CD14-positive monocyte (primary cell): ENCODE measurements at regions not wholly inside any gene's neighbourhood (a gene's known extent, or its start where the extent isn't known, plus 50 kb on each side); places are given as distances from the start of the nearest gene placed in this dataset.

Experiments used
- DNase-seq, 3 donors: peaks; one replicate each; pipeline ENCODE4 v3.0.0-alpha.2; 2011 to 2022
- H2AFZ ChIP-seq: 2 replicates; pipeline ENCODE4 v1.6.0; 2012; ENCODE audit warnings: mild to moderate bottlenecking, low read depth, low read length, inconsistent platforms; ENCODE audit not compliant: insufficient read depth, poor library complexity, severe bottlenecking
- H3K27ac ChIP-seq, 2 donors: 1 replicate in 1 of 2; 2 replicates in 1 of 2; pipeline ENCODE4 v1.5.1; 2012 to 2013; ENCODE audit warnings: low read length in 2 of 2, control low read depth in 1 of 2, inconsistent platforms in 1 of 2, low read depth in 1 of 2, mild to moderate bottlenecking in 1 of 2
- H3K27me3 ChIP-seq, 2 donors: one replicate each; pipeline versions ENCODE4 v1.6.0 to v1.6.1; 2011 to 2013; ENCODE audit warnings: low read length in 2 of 2; ENCODE audit not compliant: control insufficient read depth in 2 of 2, insufficient read depth in 2 of 2
- H3K36me3 ChIP-seq, 2 donors: replicated peaks in 1 of 2; 1 replicate in 1 of 2; 2 replicates in 1 of 2; pipeline versions ENCODE4 v1.5.1 to v1.6.1; 2012 to 2013; ENCODE audit warnings: low read length in 2 of 2, control low read depth in 1 of 2, inconsistent platforms in 1 of 2, mild to moderate bottlenecking in 1 of 2; ENCODE audit not compliant: insufficient read depth in 2 of 2, control insufficient read depth in 1 of 2
- H3K4me1 ChIP-seq, 2 donors: 1 replicate in 1 of 2; 2 replicates in 1 of 2; pipeline versions ENCODE4 v1.5.1 to v1.6.1; 2012 to 2013; ENCODE audit warnings: low read length in 2 of 2, control low read depth in 1 of 2, inconsistent platforms in 1 of 2, mild to moderate bottlenecking in 1 of 2, moderate library complexity in 1 of 2; ENCODE audit not compliant: insufficient read depth in 2 of 2, control insufficient read depth in 1 of 2
- H3K4me2 ChIP-seq: replicated peaks from 2 replicates; pipeline ENCODE3; 2012; ENCODE audit warnings: low read length, moderate library complexity, mild to moderate bottlenecking; ENCODE audit not compliant: poor library complexity, severe bottlenecking; ENCODE audit errors: extremely low read depth
- H3K4me3 ChIP-seq, 3 experiments: fragments of 200-600 bp in 1 of 3; sonication (generic) in 1 of 3; replicated peaks in 1 of 3; 1 replicate in 2 of 3; 2 replicates in 1 of 3; pipeline ENCODE4 v1.5.1; 2011 to 2013; ENCODE audit warnings: low read length in 3 of 3, mild to moderate bottlenecking in 3 of 3, control low read depth in 2 of 3, low read depth in 2 of 3, inconsistent platforms in 1 of 3, moderate library complexity in 1 of 3
- H3K79me2 ChIP-seq: 2 replicates; pipeline ENCODE4 v1.6.0; 2012; ENCODE audit warnings: mild to moderate bottlenecking, control low read depth, inconsistent platforms, low read length, moderate library complexity; ENCODE audit not compliant: insufficient read depth
- H3K9ac ChIP-seq: 2 replicates; pipeline ENCODE4 v1.6.0; 2017; ENCODE audit warnings: low read length, mild to moderate bottlenecking; ENCODE audit not compliant: insufficient read depth, poor library complexity, severe bottlenecking
- H3K9me3 ChIP-seq, 2 donors: replicated peaks in 1 of 2; 1 replicate in 1 of 2; 2 replicates in 1 of 2; pipeline versions ENCODE4 v1.5.1 to v1.6.1; 2012 to 2013; ENCODE audit warnings: low read length in 2 of 2, control low read depth in 1 of 2; ENCODE audit not compliant: control insufficient read depth in 1 of 2, insufficient read depth in 1 of 2
- H4K20me1 ChIP-seq: 2 replicates; pipeline ENCODE4 v1.6.0; 2012; ENCODE audit warnings: mild to moderate bottlenecking, low read length, control low read depth, moderate library complexity; ENCODE audit not compliant: insufficient read depth
- H3K27ac Mint-ChIP-seq, 7 donors: one replicate each; pipeline ENCODE4 v1.8.0; 2020; ENCODE audit warnings: mild to moderate bottlenecking in 7 of 7, mixed read lengths in 7 of 7, moderate library complexity in 6 of 7, inconsistent platforms in 2 of 7
- H3K27me3 Mint-ChIP-seq, 3 donors: one replicate each; pipeline ENCODE4 v1.8.0; 2021 to 2022; ENCODE audit warnings: low read depth in 3 of 3, mild to moderate bottlenecking in 3 of 3, mixed read lengths in 3 of 3, moderate library complexity in 3 of 3, inconsistent platforms in 1 of 3
- H3K36me3 Mint-ChIP-seq, 2 donors: one replicate each; pipeline ENCODE4 v1.8.0; 2020; ENCODE audit warnings: mixed read lengths in 2 of 2, inconsistent platforms in 1 of 2, mild to moderate bottlenecking in 1 of 2
- H3K4me1 Mint-ChIP-seq: one replicate; pipeline ENCODE4 v1.8.0; 2020; ENCODE audit warnings: mild to moderate bottlenecking, mixed read lengths
- H3K4me3 Mint-ChIP-seq, 2 donors: one replicate each; pipeline ENCODE4 v1.8.0; 2020; ENCODE audit warnings: mild to moderate bottlenecking in 2 of 2, mixed read lengths in 2 of 2, moderate library complexity in 1 of 2
- H3K9me3 Mint-ChIP-seq, 7 donors: one replicate each; pipeline ENCODE4 v1.8.0; 2020 to 2022; ENCODE audit warnings: mixed read lengths in 7 of 7, mild to moderate bottlenecking in 6 of 7, moderate library complexity in 6 of 7, inconsistent platforms in 2 of 7
- WGBS: methylation state at CpG from one replicate; pipeline ENCODE4 v1.1.5; 2013; ENCODE audit warnings: missing lambda C conversion rate; ENCODE audit not compliant: insufficient coverage; 5-methylcytosine and 5-hydroxymethylcytosine counted together
- intact Hi-C, 2 donors: fragments of 100-400 bp; cut with micrococcal nuclease; formaldehyde crosslinking; loops; one replicate each; pipeline versions ENCODE4 v1.15.0 to v1.15.1; 2023
- TF ChIP-seq, protein P1 (sequence below): fragments of 200-600 bp; IDR thresholded peaks from one replicate; pipeline ENCODE4 v1.8.0; 2022; ENCODE audit warnings: antibody characterized with exemption, mild to moderate bottlenecking

DNA sequence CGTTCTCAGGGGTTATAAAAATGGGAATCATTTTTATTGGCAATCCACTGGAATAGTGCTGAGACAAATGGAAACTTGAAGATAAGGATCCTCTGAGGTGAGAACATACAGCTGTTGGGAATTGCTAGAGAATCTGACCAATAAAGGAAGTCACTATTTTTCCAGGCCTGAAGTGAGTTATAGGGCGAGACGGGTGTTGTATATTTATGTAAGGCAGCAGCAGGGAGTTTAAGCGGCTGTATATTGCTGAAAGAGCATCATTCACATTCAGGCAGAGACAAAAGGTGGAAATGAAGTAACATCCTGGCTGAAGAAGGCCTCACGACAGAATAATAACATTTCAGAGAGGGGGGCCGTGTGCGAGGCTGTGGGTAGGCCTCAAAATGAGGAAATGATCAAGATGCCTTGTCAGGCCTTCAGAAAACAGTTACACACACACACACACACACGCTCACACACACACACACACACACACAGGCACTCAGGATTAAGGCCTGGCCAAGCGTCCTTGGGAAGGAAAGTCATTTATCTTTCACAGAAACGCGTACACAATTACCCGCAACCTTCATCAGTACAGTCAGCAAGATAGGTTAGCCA, 964.9 kb upstream of the NR2F2 start:
- no peak overlapping the region for H3K4me3 Mint-ChIP-seq
- intact Hi-C loops = no loop called here
- H3K27me3 Mint-ChIP-seq = peaks cover 0 to 1% (median 1%) of the 10 kb centered on the region in 3 donors
- Histone ChIP-seq H3K27ac (no peak overlapping the region), H3K79me2 (no peaks in the 10 kb centered on the region), H3K9me3 (peaks cover 5% of the 10 kb centered on the region in 2 donors), H3K4me1 (no peaks in the 10 kb centered on the region), H4K20me1 (no peaks in the 10 kb centered on the region), H3K27me3 (no peaks in the 10 kb centered on the region), H3K36me3 (no peaks in the 10 kb centered on the region), H2AFZ (no peak overlapping the region), H3K4me3 (no peak overlapping the region), H3K9ac (no peak overlapping the region), H3K4me2 (no peak overlapping the region)
- WGBS = 21% methylated on average over 5 of the region's 12 CpGs
- H3K27ac Mint-ChIP-seq = no peak overlapping the region
- TF ChIP-seq, protein P1, sequence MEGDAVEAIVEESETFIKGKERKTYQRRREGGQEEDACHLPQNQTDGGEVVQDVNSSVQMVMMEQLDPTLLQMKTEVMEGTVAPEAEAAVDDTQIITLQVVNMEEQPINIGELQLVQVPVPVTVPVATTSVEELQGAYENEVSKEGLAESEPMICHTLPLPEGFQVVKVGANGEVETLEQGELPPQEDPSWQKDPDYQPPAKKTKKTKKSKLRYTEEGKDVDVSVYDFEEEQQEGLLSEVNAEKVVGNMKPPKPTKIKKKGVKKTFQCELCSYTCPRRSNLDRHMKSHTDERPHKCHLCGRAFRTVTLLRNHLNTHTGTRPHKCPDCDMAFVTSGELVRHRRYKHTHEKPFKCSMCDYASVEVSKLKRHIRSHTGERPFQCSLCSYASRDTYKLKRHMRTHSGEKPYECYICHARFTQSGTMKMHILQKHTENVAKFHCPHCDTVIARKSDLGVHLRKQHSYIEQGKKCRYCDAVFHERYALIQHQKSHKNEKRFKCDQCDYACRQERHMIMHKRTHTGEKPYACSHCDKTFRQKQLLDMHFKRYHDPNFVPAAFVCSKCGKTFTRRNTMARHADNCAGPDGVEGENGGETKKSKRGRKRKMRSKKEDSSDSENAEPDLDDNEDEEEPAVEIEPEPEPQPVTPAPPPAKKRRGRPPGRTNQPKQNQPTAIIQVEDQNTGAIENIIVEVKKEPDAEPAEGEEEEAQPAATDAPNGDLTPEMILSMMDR = no peak
- H3K4me1 Mint-ChIP-seq = no peaks in the 10 kb centered on the region
- no peak for DNase-seq
- H3K9me3 Mint-ChIP-seq = peaks cover 2 to 7% (median 3%) of the 10 kb centered on the region in 7 donors
- no peaks in the 10 kb centered on the region for H3K36me3 Mint-ChIP-seq

DNA sequence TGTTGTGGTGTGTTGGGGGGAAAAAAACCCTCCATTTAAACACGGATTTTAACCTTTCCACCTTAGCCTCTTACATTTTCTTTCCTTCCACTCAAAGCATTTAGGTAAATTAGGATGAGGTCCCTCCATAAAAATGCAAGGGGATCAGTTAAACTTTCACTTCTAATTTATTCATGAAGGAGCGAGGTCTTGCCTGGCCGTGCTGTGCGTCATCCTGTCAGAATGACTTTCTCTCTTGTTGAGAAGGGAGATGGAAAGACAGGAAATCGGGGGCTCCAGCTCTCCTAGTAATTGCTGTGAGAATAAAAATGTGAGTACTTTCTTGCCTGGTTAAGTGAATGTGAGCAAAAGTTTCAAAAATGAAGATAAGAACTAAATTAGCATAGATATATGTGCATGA, 962.3 kb upstream of the NR2F2 start:
- Histone ChIP-seq H3K27ac (no peak overlapping the region), H3K27me3 (no peaks in the 10 kb centered on the region), H4K20me1 (no peaks in the 10 kb centered on the region), H3K4me1 (no peaks in the 10 kb centered on the region), H3K36me3 (no peaks in the 10 kb centered on the region), H3K4me2 (no peak overlapping the region), H3K9me3 (peaks cover 0 to 2% of the 10 kb centered on the region in 2 donors), H3K9ac (no peak overlapping the region), H2AFZ (no peak overlapping the region), H3K79me2 (no peaks in the 10 kb centered on the region), H3K4me3 (no peak overlapping the region)
- H3K36me3 Mint-ChIP-seq = no peaks in the 10 kb centered on the region
- intact Hi-C loops = no loop called here
- no peak overlapping the region for H3K27ac Mint-ChIP-seq
- peaks cover 0 to 1% (median 0%) of the 10 kb centered on the region in 3 donors for H3K27me3 Mint-ChIP-seq
- no peak for DNase-seq
- H3K4me3 Mint-ChIP-seq = no peak overlapping the region
- no CpG with 5 or more reads among the region's 5 CpGs for WGBS
- H3K9me3 Mint-ChIP-seq = peaks cover 0 to 4% (median 0%) of the 10 kb centered on the region in 7 donors
- TF ChIP-seq, protein P1 = no peak
- H3K4me1 Mint-ChIP-seq = no peaks in the 10 kb centered on the region
